ENCODE measurements at regions not wholly inside any gene's neighbourhood (a gene's known extent, or its start where the extent isn't known, plus 50 kb on each side); places are given as distances from the start of the nearest gene placed in this dataset.

- Histone ChIP-seq H3K36me3 (ENCODE audit: control insufficient read depth in 2 of 2, insufficient read depth in 1 of 2, low read length in 2 of 2) (no peaks in the 10 kb centered on the region), H3K4me1 (ENCODE audit: control insufficient read depth, insufficient read depth, low read length) (no peaks in the 10 kb centered on the region), H3K4me3 (ENCODE audit: low read depth, low read length) (no peak overlapping the region), H3K9me3 (ENCODE audit: control insufficient read depth, insufficient read depth, low read depth, low read length) (no peaks in the 10 kb centered on the region), H3K27ac (ENCODE audit: extremely low read depth, low read depth, low read length) (no peak overlapping the region)
- ChIA-PET POLR2A (no interaction called here), CTCF (no interaction called here)
- TF ChIP-seq SP3 (tag by site-specific recombination; IDR thresholded peaks at IDR 0.05) (no peak), ZNF391 (tag by site-specific recombination; IDR thresholded peaks at IDR 0.05; ENCODE audit: borderline replicate concordance, low read depth) (no peak), SCRT2 (tag by site-specific recombination; IDR thresholded peaks at IDR 0.05) (no peak), ZNF48 (tag by site-specific recombination; IDR thresholded peaks at IDR 0.05) (no peak), TRIM28 (IDR thresholded peaks at IDR 0.05; ENCODE audit: borderline replicate concordance, low read length) (no peak), ZNF433 (tag by site-specific recombination; IDR thresholded peaks at IDR 0.05; ENCODE audit: low read depth) (no peak), ZNF426 (tag by site-specific recombination; IDR thresholded peaks at IDR 0.05) (no peak), WT1 (tag by site-specific recombination; IDR thresholded peaks at IDR 0.05) (no peak), ZNF473 (tag by site-specific recombination; IDR thresholded peaks at IDR 0.05) (no peak), KLF16 (tag by site-specific recombination; IDR thresholded peaks at IDR 0.05) (no peak), ZNF16 (tag by site-specific recombination; IDR thresholded peaks at IDR 0.05; ENCODE audit: low read depth) (no peak), MZF1 (tag by site-specific recombination; IDR thresholded peaks at IDR 0.05; ENCODE audit: borderline replicate concordance) (no peak), TCF7L2 (IDR thresholded peaks at IDR 0.05; ENCODE audit: borderline replicate concordance, low read depth, low read length) (no peak)
Observed at GRCh38 chrX:131915488-131915887, 107.6 kb upstream of the STK26 start.

- no peak overlapping the region for H3K4me3 ChIP-seq (ENCODE audit: low read depth, low read length)
- TF ChIP-seq ZNF629 (tag by site-specific recombination; IDR thresholded peaks at IDR 0.05) = no peak
- no peak for TF ChIP-seq PRDM1 (tag by site-specific recombination; IDR thresholded peaks at IDR 0.05)
- TF ChIP-seq ZNF354C (tag by site-specific recombination; IDR thresholded peaks at IDR 0.05; ENCODE audit: borderline replicate concordance, low read depth) = no peak
- TF ChIP-seq ZNF571 (tag by site-specific recombination; IDR thresholded peaks at IDR 0.05) = no peak
- no peak for TF ChIP-seq ZFP37 (tag by site-specific recombination; IDR thresholded peaks at IDR 0.05)
- no peak for TF ChIP-seq ZNF830 (tag by site-specific recombination; IDR thresholded peaks at IDR 0.05; ENCODE audit: low read depth)
- no peak for TF ChIP-seq ZNF558 (tag by site-specific recombination; IDR thresholded peaks at IDR 0.05)
- TF ChIP-seq ZNF48 (tag by site-specific recombination; IDR thresholded peaks at IDR 0.05) = no peak
- TF ChIP-seq HOXC10 (CRISPR knock-in tag; IDR thresholded peaks at IDR 0.05) = no peak
- no peak for TF ChIP-seq GLI2 (tag by site-specific recombination; IDR thresholded peaks at IDR 0.05; ENCODE audit: borderline replicate concordance, low read depth)
- no peak for TF ChIP-seq ZNF280C (tag by site-specific recombination; IDR thresholded peaks at IDR 0.05)
- H3K27ac ChIP-seq (ENCODE audit: extremely low read depth, low read depth, low read length) = no peak overlapping the region
- ChIA-PET POLR2A (no interaction called here), CTCF (interaction anchor here (0.7 kb wide), 1 partner anchor 18 kb away, joined by 3 read pairs; no protein-coding TSS in a partner anchor)
- H3K9me3 ChIP-seq (ENCODE audit: control insufficient read depth, insufficient read depth, low read depth, low read length) = no peaks in the 10 kb centered on the region
- H3K4me1 ChIP-seq (ENCODE audit: control insufficient read depth, insufficient read depth, low read length) = no peaks in the 10 kb centered on the region
- H3K36me3 ChIP-seq (ENCODE audit: control insufficient read depth in 2 of 2, insufficient read depth in 1 of 2, low read length in 2 of 2) = no peaks in the 10 kb centered on the region
Observed at GRCh38 chrX:131917588-131917987, 105.5 kb upstream of the STK26 start.

- Histone ChIP-seq H3K27ac (ENCODE audit: extremely low read depth, low read depth, low read length) (no peak overlapping the region), H3K4me1 (ENCODE audit: control insufficient read depth, insufficient read depth, low read length) (no peaks in the 10 kb centered on the region), H3K4me3 (ENCODE audit: low read depth, low read length) (no peak overlapping the region), H3K36me3 (ENCODE audit: control insufficient read depth in 2 of 2, insufficient read depth in 1 of 2, low read length in 2 of 2) (no peaks in the 10 kb centered on the region), H3K9me3 (ENCODE audit: control insufficient read depth, insufficient read depth, low read depth, low read length) (no peaks in the 10 kb centered on the region)
- ChIA-PET POLR2A (no interaction called here), CTCF (no interaction called here)
- TF ChIP-seq ZNF610 (tag by site-specific recombination; IDR thresholded peaks at IDR 0.05; ENCODE audit: borderline replicate concordance) (no peak), OSR2 (tag by site-specific recombination; IDR thresholded peaks at IDR 0.05) (no peak), ZNF157 (tag by site-specific recombination; IDR thresholded peaks at IDR 0.05) (no peak), ZBTB11 (tag by site-specific recombination; conservative IDR thresholded peaks at IDR 0.05; ENCODE audit: low read depth) (no peak), ZNF433 (tag by site-specific recombination; IDR thresholded peaks at IDR 0.05; ENCODE audit: low read depth) (no peak), ZNF26 (tag by site-specific recombination; IDR thresholded peaks at IDR 0.05) (no peak)
Observed at GRCh38 chrX:131918839-131919238, 104.3 kb upstream of the STK26 start.

Measured in HEK293 (cell line).